GM18511 (cell line): ENCODE measurements at regions not wholly inside any gene's neighbourhood (a gene's known extent, or its start where the extent isn't known, plus 50 kb on each side); places are given as distances from the start of the nearest gene placed in this dataset.

ENCODE experiments used
- ATAC-seq: cut with Tn5 transposase; IDR thresholded peaks from one replicate; pipeline ENCODE4 v1.9.1; 2021; ENCODE audit warnings: mild to moderate bottlenecking, moderate library complexity; ENCODE audit not compliant: unreplicated experiment

GRCh38 chr15:60208709-60209108, 189.1 kb downstream of the ANXA2 start:
- no peak for ATAC-seq

GRCh38 chr15:60212536-60212935, 185.2 kb downstream of the ANXA2 start:
- ATAC-seq = no peak

- no peak for ATAC-seq
These were observed 184.3 kb downstream of the ANXA2 start for GRCh38 chr15:60213377-60214000.

- ATAC-seq = no peak
These were observed 183.6 kb downstream of the ANXA2 start for GRCh38 chr15:60214201-60214600.

- ATAC-seq = no peak
These were observed 182.4 kb downstream of the ANXA2 start for GRCh38 chr15:60215225-60215963.

GRCh38 chr15:60217161-60217560, 180.6 kb downstream of the ANXA2 start:
- no peak for ATAC-seq

GRCh38 chr15:60218256-60218655, 179.5 kb downstream of the ANXA2 start:
- no peak for ATAC-seq

- ATAC-seq = no peak
These were observed 177.9 kb downstream of the ANXA2 start for GRCh38 chr15:60219866-60220265.

- ATAC-seq = no peak
These were observed 176.4 kb downstream of the ANXA2 start for GRCh38 chr15:60221356-60221755.

- ATAC-seq = no peak
These were observed 175.4 kb downstream of the ANXA2 start for GRCh38 chr15:60222404-60222803.

- no peak for ATAC-seq
These were observed 174.6 kb downstream of the ANXA2 start for GRCh38 chr15:60223176-60223575.

GRCh38 chr15:60226924-60227323, 170.9 kb downstream of the ANXA2 start:
- ATAC-seq = no peak

- no peak for ATAC-seq
These were observed 169.7 kb downstream of the ANXA2 start for GRCh38 chr15:60228101-60228500.

- ATAC-seq = no peak
These were observed 169.2 kb downstream of the ANXA2 start for GRCh38 chr15:60228619-60229018.

- ATAC-seq = no peak
These were observed 161.7 kb downstream of the ANXA2 start for GRCh38 chr15:60235951-60236710.

GRCh38 chr15:60237446-60237845, 160.3 kb downstream of the ANXA2 start:
- no peak for ATAC-seq

- no peak for ATAC-seq
These were observed 154.0 kb downstream of the ANXA2 start for GRCh38 chr15:60243769-60244168.

GRCh38 chr15:60244813-60245212, 153.0 kb downstream of the ANXA2 start:
- ATAC-seq = no peak

GRCh38 chr15:60250316-60250715, 147.5 kb downstream of the ANXA2 start:
- no peak for ATAC-seq

- no peak for ATAC-seq
These were observed 146.3 kb downstream of the ANXA2 start for GRCh38 chr15:60251300-60252070.

GRCh38 chr15:60254416-60254815, 143.4 kb downstream of the ANXA2 start:
- ATAC-seq = no peak
